H9 (cell line): ENCODE measurements at regions not wholly inside any gene's neighbourhood (a gene's known extent, or its start where the extent isn't known, plus 50 kb on each side); places are given as distances from the start of the nearest gene placed in this dataset.

Experiments
- DNase-seq: peaks from one replicate; pipeline ENCODE4 v3.0.0-alpha.2; 2017
- H2AFZ ChIP-seq: one replicate; pipeline ENCODE4 v1.6.1; 2013; ENCODE audit warnings: mild to moderate bottlenecking, low read length, control low read depth, moderate library complexity
- H2AK5ac ChIP-seq: 2 replicates; pipeline ENCODE4 v1.6.1; 2013; ENCODE audit warnings: low read length, control low read depth, mixed read lengths; ENCODE audit not compliant: insufficient read length
- H2BK120ac ChIP-seq: one replicate; pipeline ENCODE4 v1.6.1; 2013; ENCODE audit warnings: low read depth, mild to moderate bottlenecking, low read length, control low read depth, inconsistent platforms; ENCODE audit not compliant: poor library complexity, severe bottlenecking
- H2BK12ac ChIP-seq: 2 replicates; pipeline ENCODE4 v1.6.1; 2013; ENCODE audit warnings: low read length, control low read depth, mixed read lengths, low read depth; ENCODE audit not compliant: insufficient read length
- H2BK15ac ChIP-seq: 2 replicates; pipeline ENCODE4 v1.6.1; 2013; ENCODE audit warnings: low read depth, low read length, control low read depth
- H2BK20ac ChIP-seq: one replicate; pipeline ENCODE4 v1.6.1; 2013; ENCODE audit warnings: low read depth, mild to moderate bottlenecking, low read length, control low read depth, inconsistent platforms; ENCODE audit not compliant: poor library complexity, severe bottlenecking
- H2BK5ac ChIP-seq: 2 replicates; pipeline ENCODE4 v1.6.1; 2013; ENCODE audit warnings: low read length, control low read depth, mixed read lengths; ENCODE audit not compliant: insufficient read length
- H3K14ac ChIP-seq: 2 replicates; pipeline ENCODE4 v1.6.1; 2013; ENCODE audit warnings: low read length, control low read depth; ENCODE audit not compliant: insufficient read depth
- H3K18ac ChIP-seq: 2 replicates; pipeline ENCODE4 v1.6.1; 2013; ENCODE audit warnings: low read depth, mild to moderate bottlenecking, mixed read lengths, low read length, control low read depth; ENCODE audit not compliant: insufficient read length
- H3K23ac ChIP-seq: 2 replicates; pipeline ENCODE4 v1.6.1; 2013; ENCODE audit warnings: low read length, control low read depth, mixed read lengths, low read depth; ENCODE audit not compliant: insufficient read length
- H3K23me2 ChIP-seq: 2 replicates; pipeline ENCODE4 v1.6.1; 2013; ENCODE audit warnings: low read depth, mild to moderate bottlenecking, mixed read lengths, low read length, control low read depth; ENCODE audit not compliant: insufficient read length, poor library complexity, severe bottlenecking
- H3K27ac ChIP-seq: 2 replicates; pipeline ENCODE4 v1.5.1; 2013; ENCODE audit warnings: low read length, control low read depth, mixed read lengths, low read depth; ENCODE audit not compliant: insufficient read length
- H3K27me3 ChIP-seq: 2 replicates; pipeline ENCODE4 v1.6.1; 2013; ENCODE audit warnings: low read length, control low read depth, inconsistent platforms; ENCODE audit not compliant: insufficient read depth
- H3K4ac ChIP-seq: 2 replicates; pipeline ENCODE4 v1.6.1; 2013; ENCODE audit warnings: low read depth, mild to moderate bottlenecking, control low read depth, inconsistent platforms, low read length, moderate library complexity
- H3K4me1 ChIP-seq: 2 replicates; pipeline ENCODE4 v1.6.1; 2013; ENCODE audit warnings: low read length, control low read depth, inconsistent platforms; ENCODE audit not compliant: insufficient read depth
- H3K4me2 ChIP-seq: 2 replicates; pipeline ENCODE4 v1.6.1; 2013; ENCODE audit warnings: low read length, control low read depth, mixed read lengths; ENCODE audit not compliant: insufficient read length, insufficient read depth
- H3K56ac ChIP-seq: 2 replicates; pipeline ENCODE4 v1.6.1; 2013; ENCODE audit warnings: low read depth, mild to moderate bottlenecking, mixed read lengths, low read length, control low read depth; ENCODE audit not compliant: insufficient read length
- H3K79me1 ChIP-seq: 2 replicates; pipeline ENCODE4 v1.6.1; 2013; ENCODE audit warnings: low read depth, mild to moderate bottlenecking, moderate library complexity, low read length, control low read depth, inconsistent platforms; ENCODE audit not compliant: insufficient read depth, poor library complexity, severe bottlenecking
- H3K79me2 ChIP-seq: 2 replicates; pipeline ENCODE4 v1.6.1; 2013; ENCODE audit warnings: low read length, control low read depth, inconsistent platforms; ENCODE audit not compliant: insufficient read depth
- H3K9ac ChIP-seq: 2 replicates; pipeline ENCODE4 v1.6.1; 2013; ENCODE audit warnings: low read length, control low read depth, mixed read lengths; ENCODE audit not compliant: insufficient read length; ENCODE audit errors: extremely low read depth
- H3K9me3 ChIP-seq: one replicate; pipeline ENCODE4 v1.6.1; 2013; ENCODE audit warnings: low read depth, low read length, inconsistent platforms; ENCODE audit not compliant: control insufficient read depth
- H3T11ph ChIP-seq: one replicate; pipeline ENCODE4 v1.6.1; 2013; ENCODE audit warnings: mild to moderate bottlenecking, low read length, control low read depth, inconsistent platforms
- H4K20me1 ChIP-seq: one replicate; pipeline ENCODE4 v1.6.1; 2013; ENCODE audit not compliant: control insufficient read depth, insufficient read length, insufficient read depth
- H4K5ac ChIP-seq: 2 replicates; pipeline ENCODE4 v1.6.1; 2013; ENCODE audit warnings: low read depth, mild to moderate bottlenecking, mixed read lengths, low read length, control low read depth; ENCODE audit not compliant: insufficient read length
- H4K8ac ChIP-seq: replicated peaks from 2 replicates; pipeline ENCODE4 v1.6.1; 2013; ENCODE audit warnings: low read length, control low read depth, mixed read lengths, low read depth; ENCODE audit not compliant: insufficient read length
- H4K91ac ChIP-seq: 2 replicates; pipeline ENCODE4 v1.6.1; 2013; ENCODE audit warnings: low read depth, mild to moderate bottlenecking, moderate library complexity, mixed read lengths, low read length, control low read depth; ENCODE audit not compliant: insufficient read length
- H3K27ac Mint-ChIP-seq, 3 experiments: 2 replicates in 2 of 3; 3 replicates in 1 of 3; pipeline ENCODE4 v1.8.0; 2020 to 2021; ENCODE audit warnings: mixed read lengths in 3 of 3, mild to moderate bottlenecking in 1 of 3, moderate library complexity in 1 of 3
- H3K27me3 Mint-ChIP-seq: 2 replicates; pipeline ENCODE4 v1.8.0; 2021; ENCODE audit warnings: low read depth, mild to moderate bottlenecking, moderate library complexity, mixed read lengths
- H3K36me3 Mint-ChIP-seq, 3 experiments: 2 replicates in 2 of 3; 3 replicates in 1 of 3; pipeline ENCODE4 v1.8.0; 2020 to 2021; ENCODE audit warnings: low read depth in 3 of 3, mixed read lengths in 3 of 3; ENCODE audit not compliant: insufficient read depth in 1 of 3
- H3K4me1 Mint-ChIP-seq, 2 experiments: 2 replicates each; pipeline ENCODE4 v1.8.0; 2020; ENCODE audit warnings: mixed read lengths in 2 of 2
- H3K4me3 Mint-ChIP-seq, 2 experiments: 2 replicates in 1 of 2; 3 replicates in 1 of 2; pipeline ENCODE4 v1.8.0; 2020 to 2021; ENCODE audit warnings: mild to moderate bottlenecking in 2 of 2, mixed read lengths in 2 of 2, moderate library complexity in 1 of 2
- H3K9me3 Mint-ChIP-seq, 2 experiments: 2 replicates in 1 of 2; 3 replicates in 1 of 2; pipeline ENCODE4 v1.8.0; 2020; ENCODE audit warnings: mild to moderate bottlenecking in 2 of 2, mixed read lengths in 2 of 2, moderate library complexity in 1 of 2
- WGBS: extraction: QIAGEN DNeasy Blood & Tissue Kit; methylation state at CpG from one replicate; pipeline ENCODE4 v1.1.7; 2013; ENCODE audit warnings: missing lambda C conversion rate, low lambda C conversion rate, mixed read lengths; ENCODE audit not compliant: insufficient read length; ENCODE audit errors: extremely low coverage; 5-methylcytosine and 5-hydroxymethylcytosine counted together
- TF ChIP-seq, protein P1 (sequence below): fragments of 200-600 bp; sonication (generic); conservative IDR thresholded peaks from 3 replicates; pipeline ENCODE4 v1.8.0; 2021; ENCODE audit warnings: antibody characterized with exemption, mild to moderate bottlenecking

DNA sequence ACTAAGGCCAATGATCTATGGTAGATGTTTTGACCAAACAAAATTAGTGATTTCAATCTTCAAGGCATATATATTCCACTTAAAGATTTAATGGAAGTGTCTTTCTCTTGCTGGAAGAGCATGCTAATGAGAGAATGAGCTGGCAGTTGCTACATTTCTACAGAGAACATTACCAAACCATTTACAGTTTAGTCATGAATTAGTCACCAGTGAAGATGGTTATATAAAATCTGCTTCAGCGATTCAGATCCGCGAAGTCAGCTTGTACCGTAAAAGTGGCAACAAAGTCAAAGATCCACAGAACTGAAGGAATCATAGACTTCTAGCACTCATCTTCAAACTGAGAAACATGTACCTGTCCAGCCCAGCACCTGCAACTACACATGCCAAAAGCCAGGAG is 156.3 kb downstream of the SLITRK5 start:
- Histone ChIP-seq H4K20me1 (no peaks in the 10 kb centered on the region), H2BK5ac (no peak overlapping the region), H3K18ac (no peak overlapping the region), H2BK15ac (no peak overlapping the region), H2AFZ (no peak overlapping the region), H3K4ac (no peak overlapping the region), H3K79me1 (no peaks in the 10 kb centered on the region), H2BK12ac (no peak overlapping the region), H2AK5ac (no peak overlapping the region), H3K14ac (no peak overlapping the region), H4K8ac (no peak overlapping the region), H3K23me2 (no peaks in the 10 kb centered on the region), H2BK20ac (no peak overlapping the region), H3K9ac (no peak overlapping the region), H3K4me2 (no peak overlapping the region), H2BK120ac (no peak overlapping the region), H3K27ac (no peak overlapping the region), H3K79me2 (no peaks in the 10 kb centered on the region), H3T11ph (no peak overlapping the region), H3K9me3 (no peaks in the 10 kb centered on the region), H3K4me1 (no peaks in the 10 kb centered on the region), H4K5ac (no peak overlapping the region), H3K27me3 (no peaks in the 10 kb centered on the region), H3K23ac (no peak overlapping the region), H3K56ac (no peak overlapping the region), H4K91ac (no peak overlapping the region)
- TF ChIP-seq, protein P1, sequence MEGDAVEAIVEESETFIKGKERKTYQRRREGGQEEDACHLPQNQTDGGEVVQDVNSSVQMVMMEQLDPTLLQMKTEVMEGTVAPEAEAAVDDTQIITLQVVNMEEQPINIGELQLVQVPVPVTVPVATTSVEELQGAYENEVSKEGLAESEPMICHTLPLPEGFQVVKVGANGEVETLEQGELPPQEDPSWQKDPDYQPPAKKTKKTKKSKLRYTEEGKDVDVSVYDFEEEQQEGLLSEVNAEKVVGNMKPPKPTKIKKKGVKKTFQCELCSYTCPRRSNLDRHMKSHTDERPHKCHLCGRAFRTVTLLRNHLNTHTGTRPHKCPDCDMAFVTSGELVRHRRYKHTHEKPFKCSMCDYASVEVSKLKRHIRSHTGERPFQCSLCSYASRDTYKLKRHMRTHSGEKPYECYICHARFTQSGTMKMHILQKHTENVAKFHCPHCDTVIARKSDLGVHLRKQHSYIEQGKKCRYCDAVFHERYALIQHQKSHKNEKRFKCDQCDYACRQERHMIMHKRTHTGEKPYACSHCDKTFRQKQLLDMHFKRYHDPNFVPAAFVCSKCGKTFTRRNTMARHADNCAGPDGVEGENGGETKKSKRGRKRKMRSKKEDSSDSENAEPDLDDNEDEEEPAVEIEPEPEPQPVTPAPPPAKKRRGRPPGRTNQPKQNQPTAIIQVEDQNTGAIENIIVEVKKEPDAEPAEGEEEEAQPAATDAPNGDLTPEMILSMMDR: no peak
- Mint-ChIP-seq H3K27ac (no peak overlapping the region), H3K36me3 (no peaks in the 10 kb centered on the region), H3K4me1 (no peaks in the 10 kb centered on the region), H3K9me3 (no peaks in the 10 kb centered on the region), H3K27me3 (no peaks in the 10 kb centered on the region; the same call in 1 of the 2 replicates), H3K4me3 (no peak overlapping the region)
- DNase-seq: no peak
- WGBS: no CpG with 5 or more reads among the region's 4 CpGs
